Ishikawa (cell line): ENCODE measurements at regions not wholly inside any gene's neighbourhood (a gene's known extent, or its start where the extent isn't known, plus 50 kb on each side); places are given as distances from the start of the nearest gene placed in this dataset.

Experiments used
- CREB1 ChIP-seq: IDR thresholded peaks from 2 replicates; pipeline ENCODE4 v1.6.1; 2012; ENCODE audit warnings: low read depth
- EGR1 ChIP-seq: IDR thresholded peaks from 2 replicates; pipeline ENCODE4 v1.6.1; 2012
- EP300 ChIP-seq: IDR thresholded peaks from 2 replicates; pipeline ENCODE4 v1.6.1; 2012; ENCODE audit warnings: borderline replicate concordance
- RAD21 ChIP-seq: IDR thresholded peaks from 2 replicates; pipeline ENCODE4 v1.6.1; 2012; ENCODE audit warnings: low read depth
- TAF1 ChIP-seq: IDR thresholded peaks from 2 replicates; pipeline ENCODE4 v1.6.1; 2012; ENCODE audit warnings: low read depth, mild to moderate bottlenecking
- YY1 ChIP-seq: IDR thresholded peaks from 2 replicates; pipeline ENCODE4 v1.6.1; 2012; ENCODE audit warnings: low read depth
- TF ChIP-seq, protein P1 (sequence below): IDR thresholded peaks from 2 replicates; pipeline ENCODE4 v1.6.1; 2012; ENCODE audit warnings: low read depth, mild to moderate bottlenecking
- TF ChIP-seq, protein P2 (sequence below): IDR thresholded peaks from 2 replicates; pipeline ENCODE4 v1.6.1; 2012
- TF ChIP-seq, protein P3 (sequence below): IDR thresholded peaks from 2 replicates; pipeline ENCODE4 v1.6.1; 2012

DNA sequence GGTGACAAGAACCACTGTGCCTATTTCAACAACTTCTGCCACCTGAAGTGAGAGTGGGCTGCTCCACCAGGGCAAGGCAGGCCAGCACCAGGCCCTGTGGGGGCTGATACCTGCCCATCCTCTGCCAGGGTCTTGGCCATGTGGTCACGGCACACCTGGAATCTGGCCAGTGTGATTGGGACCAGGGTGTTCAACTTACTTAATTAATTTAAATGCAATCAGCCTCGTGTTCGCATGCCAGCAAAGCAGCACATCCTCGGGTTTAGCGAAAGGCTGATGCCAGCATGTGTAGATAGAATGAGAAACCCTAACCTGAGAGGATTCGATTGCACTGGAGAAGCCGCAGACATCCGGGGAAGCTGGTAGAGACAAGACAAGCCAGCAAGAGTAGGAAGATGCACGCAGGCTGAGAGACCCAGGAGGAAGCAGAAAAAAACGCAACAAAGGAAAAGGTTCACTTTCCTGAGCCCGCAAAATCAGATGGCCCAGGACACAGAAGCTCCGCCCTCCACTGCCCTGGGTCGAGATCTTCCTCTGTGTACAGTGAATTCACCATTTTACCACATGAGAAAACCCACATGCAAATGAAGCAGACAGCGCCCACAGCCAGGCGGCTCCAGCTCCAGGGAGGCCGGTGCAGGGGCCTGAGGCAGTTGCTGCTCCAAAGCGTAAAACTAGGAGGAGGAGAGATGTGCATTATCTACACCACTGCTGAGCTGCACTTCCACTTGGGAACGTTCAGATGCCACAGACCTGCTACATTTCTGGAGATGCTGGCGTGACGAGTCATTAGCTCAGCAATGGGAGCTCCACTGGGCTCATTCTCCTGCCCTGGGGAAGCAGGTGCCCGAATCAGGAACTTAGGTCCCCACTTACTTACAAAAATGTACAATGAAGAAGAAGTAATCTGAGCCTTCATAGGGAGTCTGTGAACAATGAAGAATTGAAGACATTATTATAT lies 92.1 kb downstream of the TMEM18 start:
- TF ChIP-seq RAD21 (no peak), YY1 (no peak), TAF1 (no peak), CREB1 (no peak), EGR1 (no peak), EP300 (no peak)
- TF ChIP-seq, protein P1, sequence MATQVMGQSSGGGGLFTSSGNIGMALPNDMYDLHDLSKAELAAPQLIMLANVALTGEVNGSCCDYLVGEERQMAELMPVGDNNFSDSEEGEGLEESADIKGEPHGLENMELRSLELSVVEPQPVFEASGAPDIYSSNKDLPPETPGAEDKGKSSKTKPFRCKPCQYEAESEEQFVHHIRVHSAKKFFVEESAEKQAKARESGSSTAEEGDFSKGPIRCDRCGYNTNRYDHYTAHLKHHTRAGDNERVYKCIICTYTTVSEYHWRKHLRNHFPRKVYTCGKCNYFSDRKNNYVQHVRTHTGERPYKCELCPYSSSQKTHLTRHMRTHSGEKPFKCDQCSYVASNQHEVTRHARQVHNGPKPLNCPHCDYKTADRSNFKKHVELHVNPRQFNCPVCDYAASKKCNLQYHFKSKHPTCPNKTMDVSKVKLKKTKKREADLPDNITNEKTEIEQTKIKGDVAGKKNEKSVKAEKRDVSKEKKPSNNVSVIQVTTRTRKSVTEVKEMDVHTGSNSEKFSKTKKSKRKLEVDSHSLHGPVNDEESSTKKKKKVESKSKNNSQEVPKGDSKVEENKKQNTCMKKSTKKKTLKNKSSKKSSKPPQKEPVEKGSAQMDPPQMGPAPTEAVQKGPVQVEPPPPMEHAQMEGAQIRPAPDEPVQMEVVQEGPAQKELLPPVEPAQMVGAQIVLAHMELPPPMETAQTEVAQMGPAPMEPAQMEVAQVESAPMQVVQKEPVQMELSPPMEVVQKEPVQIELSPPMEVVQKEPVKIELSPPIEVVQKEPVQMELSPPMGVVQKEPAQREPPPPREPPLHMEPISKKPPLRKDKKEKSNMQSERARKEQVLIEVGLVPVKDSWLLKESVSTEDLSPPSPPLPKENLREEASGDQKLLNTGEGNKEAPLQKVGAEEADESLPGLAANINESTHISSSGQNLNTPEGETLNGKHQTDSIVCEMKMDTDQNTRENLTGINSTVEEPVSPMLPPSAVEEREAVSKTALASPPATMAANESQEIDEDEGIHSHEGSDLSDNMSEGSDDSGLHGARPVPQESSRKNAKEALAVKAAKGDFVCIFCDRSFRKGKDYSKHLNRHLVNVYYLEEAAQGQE = no peak
- TF ChIP-seq, protein P2, sequence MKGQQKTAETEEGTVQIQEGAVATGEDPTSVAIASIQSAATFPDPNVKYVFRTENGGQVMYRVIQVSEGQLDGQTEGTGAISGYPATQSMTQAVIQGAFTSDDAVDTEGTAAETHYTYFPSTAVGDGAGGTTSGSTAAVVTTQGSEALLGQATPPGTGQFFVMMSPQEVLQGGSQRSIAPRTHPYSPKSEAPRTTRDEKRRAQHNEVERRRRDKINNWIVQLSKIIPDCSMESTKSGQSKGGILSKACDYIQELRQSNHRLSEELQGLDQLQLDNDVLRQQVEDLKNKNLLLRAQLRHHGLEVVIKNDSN = no peak
- TF ChIP-seq, protein P3, sequence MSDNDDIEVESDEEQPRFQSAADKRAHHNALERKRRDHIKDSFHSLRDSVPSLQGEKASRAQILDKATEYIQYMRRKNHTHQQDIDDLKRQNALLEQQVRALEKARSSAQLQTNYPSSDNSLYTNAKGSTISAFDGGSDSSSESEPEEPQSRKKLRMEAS = no peak
